ENCODE measurements at regions not wholly inside any gene's neighbourhood (a gene's known extent, or its start where the extent isn't known, plus 50 kb on each side); places are given as distances from the start of the nearest gene placed in this dataset.

DNA sequence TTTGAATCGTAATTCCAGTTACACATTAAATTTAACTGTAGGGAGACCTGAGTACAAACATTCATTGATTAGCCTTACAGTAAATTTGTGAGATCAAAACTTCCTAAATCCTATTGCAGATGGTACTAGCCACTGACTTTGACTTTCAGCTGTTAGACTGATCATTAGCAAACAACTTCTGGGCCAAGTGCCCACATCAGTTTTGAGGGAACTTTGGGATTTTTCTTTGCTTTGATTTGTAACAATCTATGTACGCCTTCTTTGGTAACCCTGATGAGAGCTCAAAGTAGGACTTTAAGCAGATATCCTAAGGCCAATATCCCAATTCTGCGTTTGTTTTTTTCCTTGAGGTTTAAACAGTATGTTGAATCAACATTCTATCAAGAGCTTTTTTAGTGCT lies 131.5 kb downstream of the DLEU7 start:
- no peak for DNase-seq (ENCODE audit: low read depth)

GRCh38 chr13:50712456-50712855 lies 131.0 kb downstream of the DLEU7 start:
- no peak for DNase-seq (ENCODE audit: low read depth)

- no peak for DNase-seq (ENCODE audit: low read depth)
These were observed 130.6 kb downstream of the DLEU7 start for GRCh38 chr13:50712881-50713280.

DNA sequence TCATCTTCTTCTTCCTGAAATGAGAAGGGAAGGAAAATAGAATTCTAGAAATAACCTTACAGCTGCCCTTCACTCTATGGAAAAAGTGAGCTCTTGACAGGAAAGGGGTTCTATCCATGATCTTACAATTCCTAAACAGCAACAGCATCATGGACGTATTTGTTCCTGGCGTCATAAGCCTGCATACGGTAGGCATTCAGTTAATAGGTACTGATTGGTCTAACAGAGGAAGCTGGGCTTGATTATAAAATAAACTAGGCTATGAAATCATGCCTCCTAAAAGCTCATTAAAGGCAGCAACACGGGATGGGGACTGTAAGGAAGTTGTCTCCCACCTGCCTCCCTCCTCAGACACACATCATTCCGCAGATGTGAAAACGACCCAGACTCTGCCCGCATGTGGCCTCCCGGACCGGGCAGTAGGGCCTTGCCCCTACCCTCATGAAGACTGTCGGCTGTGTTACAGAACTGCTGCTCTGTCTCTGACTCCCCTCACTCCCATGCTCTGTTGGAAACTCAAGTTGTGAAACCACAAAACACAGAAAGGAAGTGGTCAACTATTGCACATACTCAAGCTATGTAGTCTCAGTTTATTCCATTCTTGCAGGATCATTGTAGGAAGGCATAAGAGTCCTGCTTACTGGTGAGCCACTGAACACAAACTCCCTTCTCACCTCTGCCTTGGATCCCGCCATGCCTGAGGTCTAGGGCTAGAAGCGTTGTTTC lies 129.8 kb downstream of the DLEU7 start:
- no peak for DNase-seq (ENCODE audit: low read depth)

DNA sequence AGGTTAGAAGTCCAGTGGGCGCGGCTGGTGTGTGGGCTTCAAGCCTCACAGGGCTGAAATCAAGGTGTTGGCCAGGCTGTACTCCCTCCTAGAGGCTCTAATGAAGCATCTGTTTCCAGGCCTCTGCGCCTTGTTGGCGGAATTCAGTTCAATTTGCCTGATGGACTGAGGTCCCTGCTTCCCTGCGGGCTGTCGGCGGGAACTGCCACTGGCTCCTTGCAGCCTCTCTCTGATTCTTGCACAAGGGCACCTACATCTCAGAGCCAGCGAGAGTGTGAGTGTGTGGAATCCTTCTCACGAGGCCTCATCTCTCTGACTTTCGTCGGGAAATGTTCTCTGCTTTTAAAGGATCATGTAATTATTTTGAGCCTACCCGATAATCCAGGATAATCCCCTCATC lies 128.6 kb downstream of the DLEU7 start:
- no peak for DNase-seq (ENCODE audit: low read depth)

DNA sequence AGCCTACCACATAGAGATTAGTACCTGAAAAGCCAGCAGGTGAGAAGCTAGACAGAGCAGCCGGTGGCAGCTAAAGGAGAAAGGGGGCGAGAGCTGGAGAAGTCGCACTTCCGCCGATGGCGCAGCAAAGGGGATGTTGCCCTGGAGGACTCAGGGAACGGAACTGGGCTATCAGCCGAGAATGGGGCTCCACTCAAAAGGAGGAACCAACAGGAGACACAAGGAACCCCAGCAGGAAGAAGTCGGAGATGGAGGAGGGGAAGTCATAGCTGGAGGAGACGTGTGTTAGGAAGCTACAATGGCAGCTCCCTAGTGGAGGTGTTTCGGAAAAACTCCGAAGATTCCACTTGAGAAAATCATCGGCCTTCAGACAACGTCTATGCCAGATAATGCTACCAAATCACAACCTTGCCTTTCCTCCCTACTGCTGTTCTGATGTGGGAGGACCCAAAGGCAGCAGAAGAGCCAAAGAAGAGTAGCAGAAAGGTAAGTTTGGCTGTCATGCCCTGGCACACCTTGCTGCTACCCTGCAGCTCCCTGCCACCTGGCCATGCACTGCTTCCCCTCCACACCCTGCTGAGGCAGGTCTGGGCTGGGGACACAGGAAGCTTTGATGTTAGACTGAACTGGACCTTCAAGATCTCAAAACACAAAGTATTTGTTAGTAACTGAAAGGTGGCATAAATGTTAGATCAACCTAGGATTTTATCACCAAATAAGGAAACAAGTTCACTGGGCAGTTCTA lies 127.9 kb downstream of the DLEU7 start:
- no peak for DNase-seq (ENCODE audit: low read depth)

GRCh38 chr13:50720861-50721671 lies 122.4 kb downstream of the DLEU7 start:
- no peak for DNase-seq (ENCODE audit: low read depth)

- DNase-seq (ENCODE audit: low read depth) = no peak
These were observed 121.9 kb downstream of the DLEU7 start for GRCh38 chr13:50721672-50721992.

DNA sequence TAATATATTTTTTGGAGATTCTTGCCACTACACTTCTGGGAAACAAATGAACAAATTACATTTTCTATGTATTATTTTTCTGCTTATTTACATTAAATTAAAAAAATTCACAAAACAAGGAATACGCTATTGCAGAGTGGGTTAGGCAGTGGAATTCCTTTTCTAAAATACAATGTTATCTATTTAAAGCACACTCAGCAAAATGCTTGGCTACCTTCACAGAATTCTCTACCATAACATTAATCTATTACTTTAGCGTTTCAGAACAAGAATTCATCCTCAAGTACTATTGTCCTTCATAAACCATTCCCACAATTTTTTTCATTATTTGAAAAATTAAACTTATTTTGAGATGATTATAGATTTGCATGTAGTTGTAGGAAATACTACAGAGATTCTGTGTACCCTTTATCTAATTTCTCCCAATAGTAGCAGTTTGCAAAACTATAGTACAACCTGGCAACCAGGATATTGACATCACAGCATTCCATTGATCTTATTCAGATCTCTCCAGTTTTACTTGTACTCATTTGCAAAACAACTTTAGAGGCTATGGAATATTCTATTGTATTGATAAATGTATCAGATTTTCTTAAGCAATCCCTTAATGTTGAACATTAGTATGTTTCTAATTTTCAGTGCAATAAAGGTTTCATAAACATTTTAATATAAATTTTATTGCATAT lies 120.9 kb downstream of the DLEU7 start:
- no peak for DNase-seq (ENCODE audit: low read depth)

GRCh38 chr13:50724438-50724837 lies 119.1 kb downstream of the DLEU7 start:
- DNase-seq (ENCODE audit: low read depth) = no peak

DNA sequence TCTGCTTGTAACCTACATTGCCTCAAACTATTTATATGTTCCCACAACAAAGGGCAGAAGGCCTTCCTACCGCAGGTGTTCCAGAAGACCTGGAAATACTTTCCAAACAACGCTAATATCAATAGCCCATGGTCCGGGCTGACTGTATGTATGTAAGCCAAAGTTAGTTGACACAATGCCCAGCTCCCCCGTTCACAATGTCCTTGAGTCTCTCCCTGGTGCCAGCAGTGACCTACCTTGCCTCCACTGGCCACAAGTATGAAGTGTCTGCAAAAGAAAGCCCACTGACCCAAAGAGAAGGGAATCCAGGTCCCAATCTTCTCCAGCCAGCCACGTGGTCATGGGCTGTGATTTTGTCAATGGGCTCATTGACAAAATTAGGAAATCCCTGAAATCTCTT lies 118.6 kb downstream of the DLEU7 start:
- DNase-seq (ENCODE audit: low read depth) = no peak

DNA sequence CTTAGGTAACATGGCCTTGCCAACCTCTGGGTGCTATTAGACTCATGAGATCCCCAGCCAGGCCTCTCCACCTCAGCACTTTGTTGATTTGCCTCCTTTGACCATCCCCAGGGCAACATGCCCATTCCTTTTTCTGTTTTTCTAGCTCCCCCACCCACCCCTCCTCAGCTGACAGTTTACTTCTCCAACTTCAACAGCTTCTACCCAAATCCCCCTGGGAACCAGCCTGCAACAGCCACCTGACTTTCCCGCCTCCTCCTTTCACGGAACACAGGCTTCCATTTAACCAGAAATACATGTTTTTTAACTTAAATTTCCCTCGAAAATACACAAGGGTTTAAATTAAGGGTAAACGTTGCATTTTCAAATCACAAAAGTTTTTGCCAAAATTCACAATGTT lies 117.3 kb downstream of the DLEU7 start:
- no peak for DNase-seq (ENCODE audit: low read depth)

GRCh38 chr13:50729177-50729576 lies 114.3 kb downstream of the DLEU7 start:
- no peak for DNase-seq (ENCODE audit: low read depth)

DNA sequence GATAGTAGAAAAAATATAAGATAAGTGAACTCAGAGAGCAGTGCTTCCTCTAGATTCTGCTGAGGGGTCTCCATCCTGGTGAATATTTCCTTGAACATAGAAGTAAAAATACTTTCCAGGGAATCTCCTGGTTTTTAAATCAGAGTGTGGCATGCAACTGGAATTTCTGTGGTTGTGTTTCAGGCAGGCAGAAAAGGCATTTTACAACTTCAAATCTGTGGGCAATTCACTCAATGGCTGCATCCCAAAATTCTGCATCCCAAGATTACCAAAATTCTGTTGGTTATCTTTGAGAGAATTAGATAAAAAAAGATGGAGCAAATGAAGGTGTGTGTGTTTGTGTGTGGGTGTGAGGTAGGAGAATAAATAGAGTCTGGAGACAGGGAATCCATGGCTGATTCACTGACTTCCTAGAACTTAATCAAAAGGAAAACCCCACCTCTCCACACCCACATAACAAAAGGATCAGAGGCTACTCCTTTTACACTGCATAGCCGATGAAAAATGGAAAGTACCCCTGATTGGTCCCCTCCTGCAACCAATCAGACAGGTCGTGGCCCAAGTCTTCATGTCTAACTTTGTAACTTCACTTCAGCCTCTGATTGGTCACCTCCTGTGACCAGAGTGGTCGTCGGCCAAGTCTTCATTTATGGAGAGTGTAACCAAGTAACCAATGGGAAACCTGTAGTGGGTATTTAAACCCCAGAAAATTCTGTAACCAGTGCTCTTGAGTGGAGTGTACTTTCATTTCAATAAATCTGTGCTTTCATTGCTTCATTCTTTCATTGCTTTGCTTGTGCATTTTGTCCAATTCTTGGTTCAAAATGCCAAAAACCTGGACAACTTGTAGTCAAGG lies 112.8 kb downstream of the DLEU7 start:
- DNase-seq (ENCODE audit: low read depth) = no peak

DNA sequence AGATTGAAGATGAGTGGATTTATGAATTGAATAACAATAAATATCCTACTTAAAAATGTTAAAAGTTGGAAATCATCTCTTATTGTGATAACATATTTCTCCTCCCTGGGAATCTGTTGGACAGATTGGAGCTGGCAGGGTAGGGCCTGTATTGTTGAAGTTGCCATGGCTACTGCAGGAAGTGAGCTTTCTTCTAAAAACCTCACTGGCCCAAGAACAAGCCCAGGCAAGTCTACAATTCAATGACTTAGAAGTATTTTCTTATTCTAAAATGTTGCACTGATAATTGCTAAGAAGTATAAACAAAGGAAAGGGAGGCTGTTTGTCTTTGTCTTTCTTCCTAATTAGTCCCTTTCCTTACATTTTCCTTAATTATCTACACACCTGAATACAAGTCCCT lies 112.1 kb downstream of the DLEU7 start:
- DNase-seq (ENCODE audit: low read depth) = no peak

GRCh38 chr13:50732712-50733111 lies 110.8 kb downstream of the DLEU7 start:
- DNase-seq (ENCODE audit: low read depth) = no peak

DNA sequence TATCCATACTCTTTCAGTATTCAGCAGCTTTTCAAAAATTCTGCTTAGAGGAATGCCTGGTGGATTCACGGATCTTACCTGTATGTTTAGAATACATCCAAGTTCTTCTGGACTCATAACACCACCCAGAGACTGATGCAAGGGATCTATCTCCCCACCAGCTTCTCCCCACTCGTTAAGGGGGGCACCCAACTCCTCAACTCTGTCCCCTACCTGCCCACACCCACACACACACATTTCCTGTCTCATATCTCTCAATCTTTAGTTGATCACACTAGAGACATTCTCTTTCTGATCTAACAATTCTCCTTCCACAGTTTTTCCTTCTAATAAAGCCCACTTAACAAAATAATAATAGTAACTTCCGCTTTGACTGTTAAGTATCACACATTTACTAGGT lies 110.1 kb downstream of the DLEU7 start:
- no peak for DNase-seq (ENCODE audit: low read depth)

DNA sequence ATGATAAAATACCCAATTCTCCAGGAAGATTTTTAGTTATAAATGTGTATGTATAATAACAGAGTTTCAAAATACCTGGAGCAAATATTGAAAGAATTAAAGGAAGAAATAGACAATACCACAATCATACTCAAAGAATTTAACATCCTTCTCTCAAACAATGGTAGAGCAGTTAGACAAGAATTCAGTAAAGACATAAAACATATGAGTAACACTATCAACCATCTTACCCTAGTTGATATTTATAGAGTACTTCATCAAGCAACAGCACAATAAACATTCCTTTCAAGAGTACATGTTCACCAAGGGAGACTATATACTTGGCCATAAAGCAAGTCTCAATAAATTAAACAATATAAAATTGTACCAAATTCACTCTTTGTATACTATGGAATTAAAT lies 108.4 kb downstream of the DLEU7 start:
- DNase-seq (ENCODE audit: low read depth) = no peak

DNA sequence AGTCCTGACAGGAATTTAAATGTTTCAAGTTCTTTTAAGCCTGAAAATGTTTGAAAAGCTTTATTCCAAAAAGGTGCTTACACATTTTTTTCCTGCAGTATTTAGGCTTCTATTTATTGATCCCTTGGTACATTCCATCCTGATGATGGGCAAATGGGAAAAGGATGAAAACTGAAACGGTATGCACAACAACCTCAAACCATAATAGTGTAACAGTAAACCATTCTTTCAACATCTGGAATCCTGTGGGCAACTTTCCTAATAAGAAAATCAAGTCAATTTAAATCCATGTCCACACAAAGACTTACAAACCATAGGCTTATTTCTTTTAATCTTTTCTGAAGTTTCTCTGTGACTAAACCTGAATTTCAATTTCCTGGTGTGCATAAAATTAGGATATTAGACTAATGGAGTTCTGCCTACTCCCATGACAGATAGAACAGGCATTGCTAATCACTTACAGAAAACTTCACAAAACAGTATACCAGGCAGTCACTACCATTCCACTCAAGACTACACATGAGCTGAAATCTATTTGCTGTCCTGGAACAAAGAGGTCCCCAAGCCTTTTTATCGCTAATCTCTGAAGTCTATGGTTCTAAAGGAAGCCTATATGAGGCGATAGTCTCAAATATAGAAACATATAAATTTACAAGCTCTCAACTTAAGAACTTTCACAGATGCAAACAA lies 103.3 kb downstream of the DLEU7 start:
- no peak for DNase-seq (ENCODE audit: low read depth)

GRCh38 chr13:50742353-50742752 lies 101.1 kb downstream of the DLEU7 start:
- DNase-seq (ENCODE audit: low read depth) = no peak

DNA sequence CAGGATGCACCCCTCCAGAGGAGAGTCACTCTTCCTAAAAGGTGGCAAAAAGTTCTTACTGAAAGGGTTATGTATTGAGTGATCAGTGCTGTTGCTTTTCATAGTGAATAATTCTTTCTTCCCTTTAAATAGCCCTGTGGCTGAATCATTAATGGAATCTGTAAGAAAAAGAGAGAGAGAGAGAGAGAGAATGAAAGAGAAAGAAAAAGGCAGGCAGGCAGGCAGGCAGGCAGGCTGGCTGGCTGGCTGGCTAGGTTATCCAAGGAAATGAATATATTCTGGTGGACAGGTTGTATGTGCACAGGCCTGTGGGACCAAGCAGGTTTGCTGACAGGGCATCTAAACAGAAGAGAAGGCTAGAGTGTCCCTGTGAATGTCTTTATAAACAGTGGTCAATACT lies 100.5 kb downstream of the DLEU7 start:
- no peak for DNase-seq (ENCODE audit: low read depth)

Measured in T follicular helper cell (primary cell).